HG03378 (cell line): ENCODE measurements at regions not wholly inside any gene's neighbourhood (a gene's known extent, or its start where the extent isn't known, plus 50 kb on each side); places are given as distances from the start of the nearest gene placed in this dataset.
"Not testable (repeated sequence)": the region's sequence is repeated elsewhere in the genome, so short reads cannot be mapped to it uniquely, and the experiment has no call there.

Experiments
- ATAC-seq: cut with Tn5 transposase; IDR thresholded peaks from one replicate; pipeline ENCODE4 v1.9.1; 2021; ENCODE audit warnings: mild to moderate bottlenecking, moderate library complexity; ENCODE audit not compliant: unreplicated experiment

DNA sequence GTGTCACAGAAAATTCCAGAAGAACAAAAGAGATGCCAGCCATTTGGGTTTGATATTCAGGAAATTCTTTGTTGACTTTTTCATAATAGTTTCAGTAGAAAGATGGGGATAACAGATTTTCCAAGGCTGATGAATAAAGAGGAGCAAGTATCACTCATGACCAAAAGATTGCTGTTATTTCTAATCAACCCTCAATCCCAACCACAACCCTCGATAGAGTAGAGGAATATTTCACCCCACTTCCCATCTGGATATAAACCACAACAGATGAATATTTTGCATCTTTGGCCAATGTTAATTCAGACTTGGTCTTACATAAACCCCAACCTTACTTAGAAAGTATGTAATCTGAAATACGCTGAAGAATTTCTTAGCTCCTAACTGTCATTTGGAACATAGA is 232.4 kb downstream of the SEC16B start:
- no peak for ATAC-seq

DNA sequence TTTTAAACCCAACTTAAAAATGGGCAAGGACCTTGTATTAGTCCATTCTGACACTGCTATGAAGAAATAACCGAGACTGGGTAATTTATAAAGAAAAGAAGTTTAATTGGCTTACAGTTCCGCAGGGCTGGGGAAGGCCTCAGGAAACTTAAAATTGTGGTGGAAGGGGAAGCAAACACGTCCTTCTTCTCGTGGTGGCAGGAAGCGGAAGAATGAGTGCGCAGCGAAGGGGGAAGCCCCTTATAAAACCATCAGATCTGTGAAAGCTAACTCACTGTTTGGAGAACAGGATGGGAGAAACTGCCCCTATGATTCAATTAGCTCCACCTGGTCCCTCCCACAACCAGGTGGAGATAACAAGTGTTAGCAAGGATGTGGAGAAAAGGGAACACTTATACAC is 237.7 kb downstream of the SEC16B start:
- no peak for ATAC-seq

GRCh38 chr1:177729646-177730045 is 240.2 kb downstream of the SEC16B start:
- ATAC-seq: no peak

DNA sequence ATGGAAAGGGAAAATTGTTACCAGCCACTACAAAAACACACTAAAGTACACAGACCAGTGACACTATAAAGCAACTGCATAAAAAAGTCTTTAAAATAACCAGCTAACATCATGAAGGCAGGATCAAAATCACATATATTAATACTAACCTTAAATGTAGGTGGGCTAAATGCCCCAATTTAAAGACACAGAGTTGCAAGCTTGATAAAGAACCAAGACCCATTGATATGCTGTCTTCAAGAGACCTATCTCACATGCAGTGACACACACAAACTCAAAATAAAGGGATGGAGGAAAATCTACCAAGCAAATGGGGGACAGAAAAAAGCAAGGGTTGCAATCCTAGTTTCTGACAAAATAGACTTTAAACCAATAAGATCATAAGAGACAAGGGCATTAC is 246.3 kb downstream of the SEC16B start:
- no peak for ATAC-seq

- ATAC-seq: no peak
These were observed 258.9 kb downstream of the SEC16B start for GRCh38 chr1:177710696-177711620.

DNA sequence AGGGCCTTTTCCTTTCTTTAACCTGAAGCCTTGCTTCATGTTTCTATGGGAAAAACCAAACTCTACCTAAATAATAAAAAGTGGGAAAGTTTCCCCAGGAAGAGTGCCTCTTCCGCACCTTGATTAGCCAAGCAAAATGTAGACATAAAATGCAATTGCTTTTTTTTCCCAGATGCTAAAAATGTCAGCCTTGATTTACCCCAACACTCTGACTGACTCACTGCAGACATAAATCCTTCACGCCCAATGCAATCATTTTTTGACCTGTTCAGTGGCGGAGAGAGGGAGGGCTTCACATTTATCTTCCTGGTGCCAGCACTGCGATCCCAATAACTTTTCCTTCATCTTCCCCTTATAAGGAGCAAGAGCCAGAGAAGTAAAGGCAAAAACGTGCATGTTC is 261.5 kb downstream of the SEC16B start:
- no peak for ATAC-seq

GRCh38 chr1:177706977-177707376 is 262.9 kb downstream of the SEC16B start:
- no peak for ATAC-seq

GRCh38 chr1:177705839-177706238 is 264.0 kb downstream of the SEC16B start:
- ATAC-seq: no peak

DNA sequence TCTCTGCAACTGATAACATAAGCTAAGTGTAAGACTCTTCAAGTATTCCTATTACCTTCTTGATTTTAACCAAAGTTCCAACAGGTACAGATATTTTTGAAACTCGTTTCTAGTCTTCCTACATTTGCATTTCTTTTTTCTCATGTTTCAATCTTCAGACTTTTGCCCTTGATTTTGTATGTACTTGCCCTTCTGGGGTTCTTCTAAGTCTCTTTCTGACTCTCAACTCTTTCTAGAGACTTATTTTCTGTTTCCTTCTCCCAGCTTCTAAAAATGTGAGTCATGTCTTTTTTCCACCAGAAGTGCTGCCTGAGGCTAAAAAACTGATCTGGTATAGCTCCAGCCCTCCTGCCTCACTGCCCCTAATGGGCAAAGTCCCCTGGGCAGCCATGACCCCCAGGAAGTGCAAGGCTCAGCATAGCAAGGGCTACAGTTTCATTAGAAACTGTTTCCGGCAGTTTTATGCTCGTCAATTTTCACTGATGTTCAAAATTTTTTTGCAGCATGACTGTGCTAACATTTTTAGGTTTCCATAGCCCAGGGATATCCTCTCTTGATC is 265.9 kb downstream of the SEC16B start:
- no peak for ATAC-seq

DNA sequence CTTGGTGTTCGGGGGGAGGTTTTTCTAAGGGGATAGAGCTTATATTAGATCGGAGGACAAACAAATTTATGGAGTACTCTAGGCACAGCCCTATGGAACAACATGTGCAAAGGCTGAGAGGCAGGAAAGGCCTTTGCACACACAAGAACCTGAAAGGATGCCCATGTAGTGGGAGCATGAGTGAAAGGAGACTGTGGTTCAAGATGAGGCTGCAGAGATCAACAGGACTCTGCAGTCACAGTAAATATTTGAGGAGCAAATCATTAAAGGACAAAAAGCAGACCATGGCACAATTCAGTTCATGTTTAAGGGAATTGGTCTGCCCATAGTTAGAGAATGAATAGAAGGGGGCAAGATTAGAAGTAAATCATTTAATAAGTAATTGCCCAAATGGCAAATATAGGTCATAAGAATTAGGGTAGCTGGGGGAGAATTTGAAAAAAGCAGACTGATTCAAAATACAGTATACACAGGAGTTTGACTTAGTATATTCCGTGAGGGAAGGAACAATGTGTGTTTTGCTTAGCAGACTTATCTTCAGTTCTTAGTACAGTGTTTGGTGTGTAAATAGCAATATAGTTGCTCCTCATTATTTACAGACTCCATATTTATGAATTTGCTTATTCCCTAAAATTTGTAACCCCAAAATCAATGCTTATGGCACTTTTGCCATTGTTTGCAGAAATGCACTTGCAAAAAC is 268.1 kb downstream of the SEC16B start:
- no peak for ATAC-seq

DNA sequence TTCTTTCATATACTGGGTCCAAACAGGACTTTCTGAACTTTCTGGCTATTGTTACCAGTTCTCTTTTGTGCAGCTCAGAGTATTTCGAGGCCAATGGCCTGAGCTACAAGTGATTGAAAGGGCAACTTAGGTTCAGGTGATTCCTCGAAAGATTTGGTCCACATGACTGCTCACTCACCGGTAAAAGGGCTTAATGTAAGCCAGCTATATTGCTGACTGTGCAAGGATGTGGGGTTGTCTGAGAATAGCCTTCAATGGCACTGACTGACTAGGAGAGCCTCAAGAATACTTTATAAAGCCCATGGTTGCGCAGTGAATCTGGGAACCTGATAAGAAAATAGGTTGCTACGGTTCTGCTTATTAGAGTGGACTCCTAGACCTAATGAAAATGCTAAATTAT is 269.0 kb downstream of the SEC16B start:
- ATAC-seq: no peak

DNA sequence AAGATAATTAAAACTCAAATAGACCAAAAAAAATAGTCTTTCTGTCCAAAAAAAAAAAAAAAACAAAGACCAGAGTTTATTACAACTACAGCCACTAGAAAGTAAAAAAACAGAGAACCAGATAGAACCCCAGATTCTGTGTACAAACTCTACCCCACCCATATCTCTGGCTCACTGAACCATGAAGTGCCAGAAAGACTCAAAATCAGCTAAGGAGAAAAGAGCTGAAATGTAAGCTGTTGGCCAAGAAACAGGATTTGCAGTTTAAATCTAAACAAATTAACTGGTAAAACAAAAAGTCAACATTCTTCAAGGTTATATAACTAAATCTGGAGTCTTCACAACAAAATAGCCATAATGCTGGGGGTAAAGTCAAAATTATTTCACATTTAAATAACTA is 278.9 kb downstream of the SEC16B start:
- ATAC-seq: no peak

DNA sequence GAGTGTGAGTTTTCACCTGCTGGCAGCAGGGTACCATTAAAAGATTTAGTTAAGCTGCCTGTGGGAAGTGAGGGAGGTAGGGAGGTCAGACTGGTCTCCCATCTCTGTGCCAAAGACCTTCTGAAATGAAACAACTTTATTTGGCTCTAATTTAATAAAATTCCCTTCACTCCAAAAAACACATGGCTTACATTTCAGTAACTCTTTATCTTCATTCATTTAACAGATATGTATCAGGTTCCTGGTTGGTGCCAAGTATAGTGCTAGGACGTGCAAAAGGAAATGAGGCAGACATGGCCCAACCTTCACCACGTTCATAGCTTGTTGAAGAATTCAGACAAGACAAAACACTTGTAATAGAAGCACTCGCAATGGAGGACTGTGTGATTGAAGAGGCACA is 282.3 kb downstream of the SEC16B start:
- ATAC-seq: no peak

DNA sequence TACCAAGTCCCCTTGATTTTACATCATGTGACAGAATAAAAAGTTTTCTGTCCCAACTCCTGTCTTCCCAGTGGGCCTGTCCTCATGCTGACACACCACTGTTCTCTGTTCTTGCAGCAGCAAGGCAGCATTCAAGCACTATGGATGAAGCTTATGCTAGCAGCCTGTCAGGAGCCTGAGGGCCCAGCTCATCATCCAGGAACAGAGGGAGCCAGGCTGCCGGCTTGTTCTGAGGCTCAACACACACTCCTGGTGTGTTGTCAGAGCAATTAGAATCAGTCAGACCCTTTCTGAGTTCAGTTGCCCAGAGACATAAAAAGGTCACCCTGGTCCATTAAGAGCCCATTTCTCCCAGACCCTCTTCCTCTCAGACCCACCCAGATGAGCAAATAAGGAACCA is 282.9 kb downstream of the SEC16B start:
- ATAC-seq: no peak

- ATAC-seq: no peak
These were observed 300.7 kb downstream of the SEC16B start for GRCh38 chr1:177669161-177669560.

- no peak for ATAC-seq
These were observed 303.9 kb downstream of the SEC16B start for GRCh38 chr1:177665935-177666334.

GRCh38 chr1:177664742-177665141 is 305.1 kb downstream of the SEC16B start:
- ATAC-seq: not testable (repeated sequence)

- ATAC-seq: no peak
These were observed 309.7 kb downstream of the SEC16B start for GRCh38 chr1:177660188-177660587.

GRCh38 chr1:177659281-177659680 is 310.6 kb downstream of the SEC16B start:
- no peak for ATAC-seq

GRCh38 chr1:177656598-177656997 is 313.3 kb downstream of the SEC16B start:
- no peak for ATAC-seq

- ATAC-seq: no peak
These were observed 318.9 kb downstream of the SEC16B start for GRCh38 chr1:177650947-177651346.

GRCh38 chr1:177648731-177649265 is 321.1 kb downstream of the SEC16B start:
- no peak for ATAC-seq
